ENCODE measurements at regions not wholly inside any gene's neighbourhood (a gene's known extent, or its start where the extent isn't known, plus 50 kb on each side); places are given as distances from the start of the nearest gene placed in this dataset.

- no peak for TF ChIP-seq CTCF (conservative IDR thresholded peaks at IDR 0.05)
- DNase-seq (ENCODE audit: low read depth, low spot score): no peak
- Mint-ChIP-seq H3K27me3 (ENCODE audit: low read depth) (peaks cover 88% of the 10 kb centered on the region), H3K27ac (ENCODE audit: unreplicated experiment) (no peak overlapping the region), H3K4me3 (no peak overlapping the region), H3K9me3 (no peaks in the 10 kb centered on the region), H3K4me1 (peaks cover 60% of the 10 kb centered on the region), H3K36me3 (ENCODE audit: low read depth) (peaks cover 2% of the 10 kb centered on the region)
Measured at GRCh38 chr13:99861771-99862170, 109.8 kb downstream of the ZIC5 start.

GRCh38 chr13:99860745-99861144 lies 110.8 kb downstream of the ZIC5 start:
- peaks cover 2% of the 10 kb centered on the region for H3K36me3 Mint-ChIP-seq (ENCODE audit: low read depth)
- peaks cover 83% of the 10 kb centered on the region for H3K27me3 Mint-ChIP-seq (ENCODE audit: low read depth)
- peak overlapping the region; percentile 64 for H3K4me3 Mint-ChIP-seq
- peak; percentile 30 for DNase-seq (ENCODE audit: low read depth, low spot score)
- H3K27ac Mint-ChIP-seq (ENCODE audit: unreplicated experiment): no peak overlapping the region
- TF ChIP-seq CTCF (conservative IDR thresholded peaks at IDR 0.05): no peak
- H3K4me1 Mint-ChIP-seq: peaks cover 60% of the 10 kb centered on the region
- no peaks in the 10 kb centered on the region for H3K9me3 Mint-ChIP-seq

GRCh38 chr13:99859178-99860177 lies 112.1 kb downstream of the ZIC5 start:
- H3K27ac Mint-ChIP-seq (ENCODE audit: unreplicated experiment): no peak overlapping the region
- peaks cover 51% of the 10 kb centered on the region for H3K4me1 Mint-ChIP-seq
- TF ChIP-seq CTCF (conservative IDR thresholded peaks at IDR 0.05): no peak
- no peak for DNase-seq (ENCODE audit: low read depth, low spot score)
- peaks cover 2% of the 10 kb centered on the region for H3K36me3 Mint-ChIP-seq (ENCODE audit: low read depth)
- H3K27me3 Mint-ChIP-seq (ENCODE audit: low read depth): peaks cover 79% of the 10 kb centered on the region
- H3K4me3 Mint-ChIP-seq: no peak overlapping the region
- no peaks in the 10 kb centered on the region for H3K9me3 Mint-ChIP-seq

GRCh38 chr13:99857738-99858137 lies 113.8 kb downstream of the ZIC5 start:
- Mint-ChIP-seq H3K9me3 (no peaks in the 10 kb centered on the region), H3K4me1 (peaks cover 46% of the 10 kb centered on the region), H3K27ac (ENCODE audit: unreplicated experiment) (no peak overlapping the region), H3K36me3 (ENCODE audit: low read depth) (no peaks in the 10 kb centered on the region), H3K27me3 (ENCODE audit: low read depth) (peaks cover 68% of the 10 kb centered on the region), H3K4me3 (no peak overlapping the region)
- no peak for TF ChIP-seq CTCF (conservative IDR thresholded peaks at IDR 0.05)
- no peak for DNase-seq (ENCODE audit: low read depth, low spot score)

GRCh38 chr13:99855526-99856420 lies 115.8 kb downstream of the ZIC5 start:
- Mint-ChIP-seq H3K27ac (ENCODE audit: unreplicated experiment) (no peak overlapping the region), H3K9me3 (no peaks in the 10 kb centered on the region), H3K36me3 (ENCODE audit: low read depth) (no peaks in the 10 kb centered on the region), H3K27me3 (ENCODE audit: low read depth) (peaks cover 53% of the 10 kb centered on the region), H3K4me3 (no peak overlapping the region), H3K4me1 (peaks cover 28% of the 10 kb centered on the region)
- DNase-seq (ENCODE audit: low read depth, low spot score): no peak
- no peak for TF ChIP-seq CTCF (conservative IDR thresholded peaks at IDR 0.05)
